ENCODE measurements at regions not wholly inside any gene's neighbourhood (a gene's known extent, or its start where the extent isn't known, plus 50 kb on each side); places are given as distances from the start of the nearest gene placed in this dataset.

GRCh38 chr4:81549984-81550383 is 78.3 kb upstream of the RASGEF1B start:
- no peak for DNase-seq (ENCODE audit: low read depth)

GRCh38 chr4:81546777-81547176 is 75.1 kb upstream of the RASGEF1B start:
- DNase-seq (ENCODE audit: low read depth), result no peak

GRCh38 chr4:81541161-81541945 is 69.6 kb upstream of the RASGEF1B start:
- no peak for DNase-seq (ENCODE audit: low read depth)

GRCh38 chr4:81538716-81539427 is 67.2 kb upstream of the RASGEF1B start:
- DNase-seq (ENCODE audit: low read depth), result no peak

GRCh38 chr4:81531410-81531809 is 59.7 kb upstream of the RASGEF1B start:
- DNase-seq (ENCODE audit: low read depth), result no peak

GRCh38 chr4:81528979-81529378 is 57.3 kb upstream of the RASGEF1B start:
- no peak for DNase-seq (ENCODE audit: low read depth)

GRCh38 chr4:81528200-81528599 is 56.5 kb upstream of the RASGEF1B start:
- DNase-seq (ENCODE audit: low read depth), result no peak

- DNase-seq (ENCODE audit: low read depth), result no peak
Observed at GRCh38 chr4:81527709-81528108, 56.0 kb upstream of the RASGEF1B start.

GRCh38 chr4:81527115-81527514 is 55.4 kb upstream of the RASGEF1B start:
- DNase-seq (ENCODE audit: low read depth), result no peak

- no peak for DNase-seq (ENCODE audit: low read depth)
Observed at GRCh38 chr4:81526706-81527105, 55.0 kb upstream of the RASGEF1B start.

GRCh38 chr4:81523672-81524327 is 52.1 kb upstream of the RASGEF1B start:
- no peak for DNase-seq (ENCODE audit: low read depth)

- no peak for DNase-seq (ENCODE audit: low read depth)
Observed at GRCh38 chr4:81522711-81523110, 51.0 kb upstream of the RASGEF1B start.

- no peak for DNase-seq (ENCODE audit: low read depth)
Observed at GRCh38 chr4:81521708-81522107, 50.0 kb upstream of the RASGEF1B start.
